ENCODE measurements at regions not wholly inside any gene's neighbourhood (a gene's known extent, or its start where the extent isn't known, plus 50 kb on each side); places are given as distances from the start of the nearest gene placed in this dataset.
"Not testable (repeated sequence)": the region's sequence is repeated elsewhere in the genome, so short reads cannot be mapped to it uniquely, and the experiment has no call there.

DNA sequence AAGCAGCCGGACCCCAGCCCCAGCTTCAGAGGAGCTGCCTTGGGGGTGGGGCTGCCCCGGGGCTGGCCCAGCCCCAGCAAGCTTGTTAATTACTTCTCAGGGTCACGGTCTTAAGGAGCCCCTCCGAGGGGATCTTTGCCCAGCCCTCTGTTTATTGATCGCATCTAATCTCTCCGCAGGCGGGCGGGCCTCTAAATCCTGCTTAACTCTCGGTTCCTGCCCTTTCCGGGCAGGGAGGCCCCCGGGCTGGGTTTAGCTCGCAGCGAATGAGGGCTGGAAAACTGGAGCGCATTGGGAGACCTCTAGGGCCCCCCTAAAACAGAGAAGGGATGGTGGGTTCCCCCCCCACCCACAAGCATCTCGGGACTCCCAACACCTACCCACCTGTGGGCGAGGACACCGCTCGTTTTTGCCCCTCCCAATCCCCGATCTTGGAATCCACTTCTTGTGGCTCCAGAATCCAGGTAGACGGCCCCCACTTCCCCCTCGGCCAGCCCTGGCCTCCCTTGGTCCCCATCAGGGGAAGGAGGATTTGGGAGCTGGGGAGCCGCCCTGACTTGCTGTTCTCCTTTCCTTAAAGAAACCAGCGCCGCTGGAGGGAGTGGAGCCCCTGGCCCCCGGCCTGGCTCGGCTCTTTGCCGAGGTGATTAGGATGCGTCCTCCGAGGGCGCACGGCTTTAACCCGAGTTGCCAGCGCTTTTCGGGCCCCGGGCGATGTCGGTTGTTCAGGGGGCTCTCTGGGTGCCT is 59.5 kb upstream of the ADGRL1 start (continued):
- TF ChIP-seq ZFP30 (CRISPR knock-in tag; IDR thresholded peaks at IDR 0.05; ENCODE audit: borderline replicate concordance): no peak
- TF ChIP-seq, protein P1, sequence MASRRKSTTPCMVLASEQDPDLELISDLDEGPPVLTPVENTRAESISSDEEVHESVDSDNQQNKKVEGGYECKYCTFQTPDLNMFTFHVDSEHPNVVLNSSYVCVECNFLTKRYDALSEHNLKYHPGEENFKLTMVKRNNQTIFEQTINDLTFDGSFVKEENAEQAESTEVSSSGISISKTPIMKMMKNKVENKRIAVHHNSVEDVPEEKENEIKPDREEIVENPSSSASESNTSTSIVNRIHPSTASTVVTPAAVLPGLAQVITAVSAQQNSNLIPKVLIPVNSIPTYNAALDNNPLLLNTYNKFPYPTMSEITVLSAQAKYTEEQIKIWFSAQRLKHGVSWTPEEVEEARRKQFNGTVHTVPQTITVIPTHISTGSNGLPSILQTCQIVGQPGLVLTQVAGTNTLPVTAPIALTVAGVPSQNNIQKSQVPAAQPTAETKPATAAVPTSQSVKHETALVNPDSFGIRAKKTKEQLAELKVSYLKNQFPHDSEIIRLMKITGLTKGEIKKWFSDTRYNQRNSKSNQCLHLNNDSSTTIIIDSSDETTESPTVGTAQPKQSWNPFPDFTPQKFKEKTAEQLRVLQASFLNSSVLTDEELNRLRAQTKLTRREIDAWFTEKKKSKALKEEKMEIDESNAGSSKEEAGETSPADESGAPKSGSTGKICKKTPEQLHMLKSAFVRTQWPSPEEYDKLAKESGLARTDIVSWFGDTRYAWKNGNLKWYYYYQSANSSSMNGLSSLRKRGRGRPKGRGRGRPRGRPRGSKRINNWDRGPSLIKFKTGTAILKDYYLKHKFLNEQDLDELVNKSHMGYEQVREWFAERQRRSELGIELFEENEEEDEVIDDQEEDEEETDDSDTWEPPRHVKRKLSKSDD (conservative IDR thresholded peaks at IDR 0.05; ENCODE audit: low read length): no peak
- TF ChIP-seq, protein P2, sequence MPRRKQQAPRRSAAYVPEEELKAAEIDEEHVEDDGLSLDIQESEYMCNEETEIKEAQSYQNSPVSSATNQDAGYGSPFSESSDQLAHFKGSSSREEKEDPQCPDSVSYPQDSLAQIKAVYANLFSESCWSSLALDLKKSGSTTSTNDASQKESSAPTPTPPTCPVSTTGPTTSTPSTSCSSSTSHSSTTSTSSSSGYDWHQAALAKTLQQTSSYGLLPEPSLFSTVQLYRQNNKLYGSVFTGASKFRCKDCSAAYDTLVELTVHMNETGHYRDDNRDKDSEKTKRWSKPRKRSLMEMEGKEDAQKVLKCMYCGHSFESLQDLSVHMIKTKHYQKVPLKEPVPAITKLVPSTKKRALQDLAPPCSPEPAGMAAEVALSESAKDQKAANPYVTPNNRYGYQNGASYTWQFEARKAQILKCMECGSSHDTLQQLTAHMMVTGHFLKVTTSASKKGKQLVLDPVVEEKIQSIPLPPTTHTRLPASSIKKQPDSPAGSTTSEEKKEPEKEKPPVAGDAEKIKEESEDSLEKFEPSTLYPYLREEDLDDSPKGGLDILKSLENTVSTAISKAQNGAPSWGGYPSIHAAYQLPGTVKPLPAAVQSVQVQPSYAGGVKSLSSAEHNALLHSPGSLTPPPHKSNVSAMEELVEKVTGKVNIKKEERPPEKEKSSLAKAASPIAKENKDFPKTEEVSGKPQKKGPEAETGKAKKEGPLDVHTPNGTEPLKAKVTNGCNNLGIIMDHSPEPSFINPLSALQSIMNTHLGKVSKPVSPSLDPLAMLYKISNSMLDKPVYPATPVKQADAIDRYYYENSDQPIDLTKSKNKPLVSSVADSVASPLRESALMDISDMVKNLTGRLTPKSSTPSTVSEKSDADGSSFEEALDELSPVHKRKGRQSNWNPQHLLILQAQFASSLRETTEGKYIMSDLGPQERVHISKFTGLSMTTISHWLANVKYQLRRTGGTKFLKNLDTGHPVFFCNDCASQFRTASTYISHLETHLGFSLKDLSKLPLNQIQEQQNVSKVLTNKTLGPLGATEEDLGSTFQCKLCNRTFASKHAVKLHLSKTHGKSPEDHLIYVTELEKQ (CRISPR knock-in tag; IDR thresholded peaks at IDR 0.05): no peak
- no peak for TF ChIP-seq SMC3 (conservative IDR thresholded peaks at IDR 0.05; ENCODE audit: insufficient read depth, low read depth, low read length)
- no peak for TF ChIP-seq ZNF347 (CRISPR knock-in tag; IDR thresholded peaks at IDR 0.05; ENCODE audit: low read depth)
- no peak for TF ChIP-seq YBX1 (IDR thresholded peaks at IDR 0.05)
- TF ChIP-seq NCOA1 (IDR thresholded peaks at IDR 0.05; ENCODE audit: low read depth): no peak

- H3K4me1 ChIP-seq (replicated peaks in 1 of 2; ENCODE audit: control insufficient read depth in 2 of 2, insufficient read depth in 2 of 2, low read length in 2 of 2); H4K20me1 ChIP-seq (replicated peaks; ENCODE audit: control insufficient read depth, insufficient read depth, low read length); H3K9me3 ChIP-seq (replicated peaks; ENCODE audit: control insufficient read depth, insufficient read depth, low read depth, low read length); CTCF ChIA-PET (ENCODE audit: low intra/inter-chr PET ratio); H3K4me3 ChIP-seq; ATAC-seq; H3K27ac ChIP-seq (ENCODE audit: extremely low read depth, low read depth, low read length); FAIRE-seq; intact Hi-C loops (cut with micrococcal nuclease); H3K4me2 ChIP-seq (ENCODE audit: insufficient read depth, low read length); POLR2A ChIA-PET; H3K79me2 ChIP-seq (ENCODE audit: control insufficient read depth, insufficient read depth, low read length); H3K9me1 ChIP-seq (ENCODE audit: control insufficient read depth, insufficient read depth, low read length); H2AFZ ChIP-seq (ENCODE audit: low read depth, low read length); H3K36me3 ChIP-seq (ENCODE audit: control insufficient read depth, insufficient read depth, low read length); BruUV-seq (replicated peaks); H3K9ac ChIP-seq (ENCODE audit: insufficient read depth in 1 of 2, low read depth in 2 of 2, low read length in 2 of 2); in situ Hi-C loops (cut with MboI); DNase-seq (ENCODE audit: extremely low read depth in 1 of 4, low spot score in 3 of 4): not testable (repeated sequence)
- WGBS (ENCODE audit: insufficient coverage, low coverage, missing lambda C conversion rate): 36% methylated on average over 7 of the region's 7 CpGs
- H3K27me3 ChIP-seq (ENCODE audit: control insufficient read depth in 2 of 2, insufficient read depth in 2 of 2, low read length in 2 of 2): peaks cover 3 to 10% of the 10 kb centered on the region in 2 experiments; a peak in 3 of 5 replicates
Measured at GRCh38 chr19:14255902-14256649, 50.1 kb upstream of the ADGRL1 start.

Data from K562 (cell line).